GM19467 (cell line): ENCODE measurements at regions not wholly inside any gene's neighbourhood (a gene's known extent, or its start where the extent isn't known, plus 50 kb on each side); places are given as distances from the start of the nearest gene placed in this dataset.

Experiments
- ATAC-seq: cut with Tn5 transposase; IDR thresholded peaks from one replicate; pipeline ENCODE4 v1.9.1; 2021; ENCODE audit warnings: mild to moderate bottlenecking, moderate library complexity; ENCODE audit not compliant: unreplicated experiment

GRCh38 chr18:55064073-55064472, 104.8 kb upstream of the CCDC68 start:
- ATAC-seq: no peak

- ATAC-seq: no peak
Measured at GRCh38 chr18:55054021-55054990, 95.0 kb upstream of the CCDC68 start.

GRCh38 chr18:55048892-55049291, 89.6 kb upstream of the CCDC68 start:
- ATAC-seq: no peak

- no peak for ATAC-seq
Measured at GRCh38 chr18:55047546-55047945, 88.3 kb upstream of the CCDC68 start.

- ATAC-seq: no peak
Measured at GRCh38 chr18:55041366-55041765, 82.1 kb upstream of the CCDC68 start.

DNA sequence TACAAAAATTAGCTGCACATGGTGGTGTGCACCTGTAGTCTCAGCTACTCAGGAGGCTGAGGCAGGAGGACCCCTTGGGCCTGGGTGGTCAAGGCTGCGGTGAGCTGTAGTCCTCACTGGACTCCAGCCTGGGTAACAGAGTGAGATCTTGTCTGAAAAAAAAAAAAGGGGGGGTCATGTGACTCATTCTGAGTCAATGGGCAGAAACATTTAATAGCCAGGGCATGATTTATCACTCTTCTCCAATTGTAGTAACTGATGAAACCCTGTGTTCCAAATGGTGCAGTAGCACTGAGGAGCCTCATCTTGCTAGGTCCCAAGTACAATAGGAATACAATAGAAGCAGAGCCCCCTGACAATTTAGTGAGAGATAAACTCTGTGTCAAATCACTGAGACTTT, 78.9 kb upstream of the CCDC68 start:
- no peak for ATAC-seq

GRCh38 chr18:55034742-55035141, 75.5 kb upstream of the CCDC68 start:
- ATAC-seq: no peak

- ATAC-seq: no peak
Measured at GRCh38 chr18:55031979-55032378, 72.7 kb upstream of the CCDC68 start.

DNA sequence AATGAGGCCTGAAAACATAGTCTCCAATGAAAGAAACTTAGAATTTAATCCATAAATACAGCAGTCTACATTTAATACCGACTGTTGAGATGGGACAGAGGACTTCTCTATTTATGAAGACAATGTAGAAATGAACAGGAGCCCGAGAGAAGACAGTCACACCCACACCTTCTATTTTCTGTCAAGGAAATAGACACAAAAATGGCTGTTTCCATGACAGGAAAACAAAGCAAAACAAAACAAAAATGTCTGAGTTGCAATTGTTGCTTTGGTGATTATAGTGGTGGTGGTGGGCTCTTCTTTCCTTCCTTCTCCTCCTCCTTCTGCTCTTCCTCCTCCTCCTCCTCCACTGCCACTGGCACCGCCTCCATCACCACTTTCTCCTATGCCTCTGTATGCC, 72.3 kb upstream of the CCDC68 start:
- no peak for ATAC-seq

DNA sequence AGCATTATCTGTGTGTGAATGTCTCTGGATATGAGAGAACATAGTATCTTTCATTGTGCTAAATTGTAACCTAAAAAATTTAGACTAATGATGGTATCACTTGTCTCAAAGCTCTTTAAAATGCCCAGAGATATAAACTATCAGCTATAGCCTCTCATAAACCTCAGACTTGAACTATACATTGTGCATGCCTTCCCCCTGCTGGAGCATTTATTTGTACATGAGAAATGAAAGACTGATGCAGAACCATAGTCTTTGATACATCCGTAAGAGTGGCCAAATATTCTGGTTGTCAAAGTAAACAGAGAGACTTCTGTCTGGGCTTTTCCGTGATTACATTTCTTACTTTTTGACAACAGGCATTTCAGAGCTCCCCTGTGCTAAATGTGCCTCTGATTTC, 71.9 kb upstream of the CCDC68 start:
- ATAC-seq: no peak

- no peak for ATAC-seq
Measured at GRCh38 chr18:55024564-55024963, 65.3 kb upstream of the CCDC68 start.

DNA sequence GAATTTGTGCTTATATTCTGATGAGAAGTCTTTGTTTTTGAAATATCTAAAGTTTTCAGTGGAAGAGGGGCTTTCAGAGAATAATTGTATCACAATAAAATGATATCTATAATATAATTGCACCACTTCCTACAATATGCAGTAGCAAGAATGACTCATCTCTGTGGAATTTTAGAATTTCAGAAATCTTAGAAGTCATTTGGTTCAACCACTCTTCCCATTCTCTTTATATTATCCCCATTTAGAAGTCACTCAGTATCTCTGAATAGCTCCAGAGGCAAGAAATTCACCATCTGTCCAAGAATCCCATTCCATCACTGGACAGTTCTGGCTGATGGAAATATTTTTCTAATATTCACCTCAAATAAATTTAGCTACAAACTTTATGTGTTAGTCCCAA, 59.3 kb upstream of the CCDC68 start:
- ATAC-seq: no peak

GRCh38 chr18:55014095-55014494, 54.8 kb upstream of the CCDC68 start:
- ATAC-seq: no peak

DNA sequence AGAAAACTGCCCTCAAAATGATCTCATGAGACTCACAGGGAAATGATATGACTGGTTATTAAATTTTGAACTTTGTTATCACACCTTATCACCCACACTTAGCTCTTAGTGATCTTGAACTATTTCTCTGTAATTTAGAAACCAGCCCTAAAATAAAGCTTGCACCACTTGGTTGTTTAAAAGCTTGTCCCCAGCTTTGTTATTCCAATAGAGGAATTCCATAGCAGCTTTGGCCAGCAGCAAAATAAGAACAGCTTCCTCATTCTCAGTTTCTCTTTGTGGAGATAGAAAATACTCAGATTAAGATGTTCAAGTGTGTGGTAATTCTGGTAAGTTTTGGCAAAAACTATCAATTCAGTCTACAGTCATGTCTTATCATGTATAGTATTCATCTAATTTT, 54.4 kb upstream of the CCDC68 start:
- ATAC-seq: no peak

DNA sequence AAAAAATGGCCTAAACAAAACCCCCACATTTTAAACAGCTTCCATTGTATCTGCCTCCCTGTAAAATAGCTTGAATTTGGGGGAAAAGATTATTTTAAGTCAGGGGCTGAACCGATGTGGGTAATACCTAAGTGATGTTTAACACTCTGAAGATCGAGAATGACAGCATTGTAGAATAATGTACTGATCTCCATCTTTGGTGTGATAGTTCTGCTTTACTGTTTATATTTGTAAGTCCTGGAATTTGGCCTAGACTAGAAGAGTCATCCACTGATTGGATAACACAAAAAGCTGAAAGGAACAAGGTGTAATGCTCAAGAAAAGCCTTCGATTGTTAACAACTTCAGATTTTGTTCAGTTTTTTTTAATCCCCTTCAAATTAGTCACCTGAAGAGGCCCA, 53.8 kb upstream of the CCDC68 start:
- no peak for ATAC-seq

DNA sequence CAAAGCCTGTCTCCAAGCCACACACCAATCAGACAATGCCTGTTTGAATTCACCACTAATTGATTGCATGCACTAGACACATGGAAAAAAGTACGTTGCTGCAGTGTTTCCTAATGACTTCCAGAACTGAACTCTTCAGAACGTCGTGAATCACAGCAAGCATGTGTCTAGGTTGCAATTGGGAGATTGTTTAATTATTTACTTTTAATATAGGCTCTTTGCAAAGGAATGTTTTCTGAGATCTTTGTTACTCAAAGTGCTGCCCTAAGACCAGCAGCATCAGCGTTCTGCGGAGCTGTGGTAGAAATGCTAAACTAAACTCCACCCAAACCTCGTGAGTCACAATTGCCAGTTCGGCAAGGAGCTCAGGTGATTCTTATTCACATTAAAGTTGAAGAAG, 52.7 kb upstream of the CCDC68 start:
- ATAC-seq: no peak
